Gastrocnemius medialis (tissue), 4 donors: ENCODE measurements at regions not wholly inside any gene's neighbourhood (a gene's known extent, or its start where the extent isn't known, plus 50 kb on each side); places are given as distances from the start of the nearest gene placed in this dataset.

Source experiments
- CTCF ChIP-seq, 5 experiments: fragments of 450-650 bp in 3 of 5; fragments of 200-600 bp in 2 of 5; sonication (generic) in 2 of 5; IDR thresholded peaks in 4 of 5; conservative IDR thresholded peaks in 1 of 5; 1 replicate in 4 of 5; 2 replicates in 1 of 5; pipeline ENCODE4 v1.5.1; 2016 to 2019; ENCODE audit warnings: antibody characterized with exemption in 5 of 5, mild to moderate bottlenecking in 3 of 5, moderate library complexity in 3 of 5
- POLR2A ChIP-seq, 2 donors: fragments of 450-650 bp; IDR thresholded peaks; one replicate each; pipeline ENCODE4 v1.6.1; 2017; ENCODE audit warnings: antibody characterized with exemption in 2 of 2, mild to moderate bottlenecking in 2 of 2, moderate library complexity in 2 of 2

GRCh38 chr2:59583173-59583765 lies 970.2 kb downstream of the BCL11A start:
- TF ChIP-seq POLR2A (IDR thresholded peaks at IDR 0.05) (no peak), CTCF (IDR thresholded peaks at IDR 0.05 in 4 of 5, conservative IDR thresholded peaks at IDR 0.05 in 1 of 5) (no peak)
